ENCODE measurements at regions not wholly inside any gene's neighbourhood (a gene's known extent, or its start where the extent isn't known, plus 50 kb on each side); places are given as distances from the start of the nearest gene placed in this dataset.
A peak's percentile ranks its signal among the peaks of the same experiment; 100 is the strongest.

GRCh38 chr2:67095121-67095520 is 302.0 kb upstream of the ETAA1 start:
- DNase-seq (no peak), ATAC-seq (ENCODE audit: low read depth) (no peak)
- WGBS, 2 experiments (ENCODE audit: extremely low coverage in 2 of 2, insufficient read length in 1 of 2), result no CpG with 5 or more reads among the region's 7 CpGs
- Histone ChIP-seq H3K56ac (ENCODE audit: extremely low read depth, insufficient read depth, low read length) (no peak overlapping the region), H2BK5ac (ENCODE audit: low read depth, low read length, poor library complexity, severe bottlenecking) (no peak overlapping the region), H3K18ac (ENCODE audit: low read depth, low read length) (no peak overlapping the region), H3K27ac (ENCODE audit: insufficient read depth, low read length) (no peak overlapping the region), H2AK5ac (ENCODE audit: low read depth, low read length) (no peak overlapping the region), H3K4me2 (ENCODE audit: low read depth, low read length) (no peak overlapping the region), H2AFZ (replicated peaks; ENCODE audit: low read length, poor library complexity) (no peak overlapping the region), H3K27me3 (ENCODE audit: control insufficient read depth, insufficient read depth, low read length) (no peaks in the 10 kb centered on the region), H3K9me1 (ENCODE audit: insufficient read depth, low read length) (no peaks in the 10 kb centered on the region), H3K4me1 (ENCODE audit: control insufficient read depth, insufficient read depth, low read length) (no peaks in the 10 kb centered on the region), H4K8ac (ENCODE audit: low read depth in 2 of 2, low read length in 2 of 2) (no peak overlapping the region), H3K9ac (ENCODE audit: low read depth, low read length) (no peak overlapping the region), H3K14ac (replicated peaks; ENCODE audit: low read depth, low read length) (0 out of 2 replicates have a peak overlapping the region, but pooled peaks have one; percentile 1), H3K9me3 (ENCODE audit: control insufficient read depth, insufficient read depth, low read length) (no peaks in the 10 kb centered on the region), H4K5ac (ENCODE audit: low read depth, low read length) (no peak overlapping the region), H4K20me1 (ENCODE audit: insufficient read depth, low read length) (no peaks in the 10 kb centered on the region), H3K4ac (ENCODE audit: low read depth, low read length) (no peak overlapping the region), H3K79me1 (ENCODE audit: low read depth in 1 of 2, low read length in 2 of 2) (no peaks in the 10 kb centered on the region), H3K4me3 (ENCODE audit: insufficient read depth, low read depth, low read length) (no peak overlapping the region), H2BK20ac (ENCODE audit: low read depth, low read length) (no peak overlapping the region; the same call in 1 of the 2 replicates), H2AK9ac (replicated peaks; ENCODE audit: low read depth, low read length, poor library complexity) (no peak overlapping the region), H3K23ac (ENCODE audit: low read depth, low read length) (no peak overlapping the region), H2BK120ac (ENCODE audit: low read depth, low read length) (peak overlapping the region; percentile 2; the same call in 1 of the 2 replicates), H2BK15ac (ENCODE audit: low read depth, low read length) (no peak overlapping the region), H4K91ac (ENCODE audit: insufficient read depth, low read depth, low read length) (no peak overlapping the region), H3K36me3 (ENCODE audit: control insufficient read depth, insufficient read depth, low read length) (no peaks in the 10 kb centered on the region)
- BruUV-seq (replicated peaks), result no TSS peak
- ChIA-PET CTCF (no interaction called here), POLR2A (ENCODE audit: unreplicated experiment) (no interaction called here)
- intact Hi-C loops (cut with micrococcal nuclease), result no loop called here
- dilution Hi-C loops (cut with HindIII; ENCODE audit: low sequenced_read_pairs, unreplicated experiment), result no loop called here
- in situ Hi-C loops (cut with MboI; ENCODE audit: low sequenced_read_pairs), result no loop called here
- TF ChIP-seq NFE2L2 (IDR thresholded peaks at IDR 0.05; ENCODE audit: low read depth, low read length) (no peak), RCOR1 (IDR thresholded peaks at IDR 0.05; ENCODE audit: insufficient replicate concordance, low read length) (no peak), MAFK (IDR thresholded peaks at IDR 0.05; ENCODE audit: low read depth, low read length) (no peak), CTCF (conservative IDR thresholded peaks at IDR 0.05; ENCODE audit: low read depth, low read length) (no peak), POLR2A (IDR thresholded peaks at IDR 0.05; ENCODE audit: low read depth, low read length) (no peak), CEBPB (IDR thresholded peaks at IDR 0.05; ENCODE audit: low read depth, low read length) (no peak), USF2 (IDR thresholded peaks at IDR 0.05; ENCODE audit: low read depth, low read length) (no peak), ELK1 (IDR thresholded peaks at IDR 0.05; ENCODE audit: borderline replicate concordance, low read depth, low read length) (no peak), MXI1 (IDR thresholded peaks at IDR 0.05; ENCODE audit: borderline replicate concordance, low read depth, low read length) (no peak), MAZ (IDR thresholded peaks at IDR 0.05; ENCODE audit: borderline replicate concordance, low read depth, low read length) (no peak)

Measured in IMR-90 (cell line).